GM21825 (cell line): ENCODE measurements at regions not wholly inside any gene's neighbourhood (a gene's known extent, or its start where the extent isn't known, plus 50 kb on each side); places are given as distances from the start of the nearest gene placed in this dataset.

ENCODE experiments used
- ATAC-seq: cut with Tn5 transposase; IDR thresholded peaks from one replicate; pipeline ENCODE4 v1.9.1; 2021; ENCODE audit warnings: mild to moderate bottlenecking, moderate library complexity; ENCODE audit not compliant: unreplicated experiment

DNA sequence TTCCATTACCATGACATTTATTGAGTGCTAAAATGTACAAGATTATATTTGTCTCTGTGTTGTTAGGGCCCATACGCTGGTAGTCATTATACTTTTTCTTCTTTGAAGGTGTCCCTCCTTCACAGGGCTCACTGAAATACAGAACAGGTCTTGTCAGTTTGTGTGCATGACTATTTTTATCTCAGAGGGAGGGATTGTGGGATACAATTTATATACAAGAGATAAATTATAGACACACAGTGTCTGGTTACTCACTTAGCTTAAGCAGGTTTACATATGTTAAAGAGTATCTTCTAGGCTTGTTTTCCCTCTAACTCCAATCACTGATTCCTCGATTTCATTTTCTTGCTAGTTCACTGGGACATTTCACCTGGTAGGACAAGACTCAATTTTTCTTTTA is 143.3 kb upstream of the GUCY1A1 start:
- no peak for ATAC-seq

DNA sequence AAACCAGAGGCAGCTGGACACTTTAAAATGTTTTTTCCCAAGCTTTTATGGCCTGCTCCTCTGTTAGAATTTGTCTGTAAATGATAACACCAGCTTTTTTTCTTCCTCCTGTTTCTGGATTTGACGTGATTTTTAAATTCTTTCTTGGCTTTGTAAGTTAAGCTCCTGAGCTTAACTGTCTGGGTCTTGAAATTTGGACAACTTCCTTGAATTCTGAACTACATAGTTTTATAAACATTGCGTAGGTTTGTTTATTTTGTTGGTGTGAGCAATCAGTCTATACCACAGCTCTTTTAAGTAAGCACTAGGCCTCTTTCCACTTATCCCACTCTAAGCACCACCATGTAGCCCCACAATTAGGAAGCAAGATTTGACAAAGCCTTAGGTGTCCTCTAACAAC is 144.4 kb upstream of the GUCY1A1 start:
- no peak for ATAC-seq

DNA sequence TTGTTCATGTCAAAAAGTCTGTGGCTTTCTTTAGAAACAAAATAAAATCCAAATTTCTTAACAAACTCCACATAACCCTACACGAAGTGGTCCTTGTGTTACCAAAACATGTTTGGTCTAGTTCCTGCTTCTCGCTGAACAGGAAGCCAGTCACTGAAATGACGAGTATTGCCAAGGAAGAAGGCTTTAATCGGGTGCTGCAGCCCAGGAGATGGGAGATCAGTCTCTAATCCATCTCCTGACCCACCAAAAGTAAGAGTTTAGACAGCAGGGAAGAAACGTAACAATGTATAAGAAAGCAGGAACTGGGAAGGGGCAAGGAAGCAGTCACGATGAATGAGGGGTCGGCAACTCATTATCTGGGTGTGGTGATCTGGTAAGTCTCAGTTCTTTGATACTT is 144.6 kb upstream of the MAP9 start:
- ATAC-seq: no peak

DNA sequence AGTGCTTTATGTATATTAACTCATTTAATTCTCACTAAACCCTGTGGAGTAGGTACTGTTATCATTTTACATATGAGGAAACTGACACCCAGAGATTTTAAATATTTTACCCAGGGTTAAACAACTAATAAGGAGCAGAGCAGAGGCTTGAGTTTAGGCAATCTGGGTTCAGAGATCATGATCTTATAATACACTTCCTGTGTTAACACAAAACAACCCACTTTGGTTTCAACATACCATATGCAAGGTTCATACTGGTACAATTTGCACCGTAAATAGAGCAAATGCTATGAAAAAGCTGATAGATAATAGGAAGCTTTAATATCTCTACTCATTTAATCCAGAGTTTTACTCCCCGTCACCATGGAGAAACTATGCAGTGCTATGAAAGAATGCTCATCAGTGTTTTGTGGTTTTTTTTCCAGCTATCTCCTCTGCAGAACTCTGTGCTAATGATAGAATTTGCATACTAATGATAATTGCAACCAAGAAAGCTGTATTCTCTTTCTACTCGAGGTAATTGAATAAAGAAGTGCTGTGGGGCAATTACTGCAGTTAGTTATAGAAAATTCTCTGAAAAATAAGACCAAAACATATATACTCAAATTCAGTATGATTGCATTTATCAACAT is 138.8 kb upstream of the MAP9 start:
- no peak for ATAC-seq

- ATAC-seq: no peak
These were observed 137.9 kb upstream of the MAP9 start for GRCh38 chr4:155514628-155515027.

GRCh38 chr4:155512817-155513216 is 136.1 kb upstream of the MAP9 start:
- ATAC-seq: no peak

DNA sequence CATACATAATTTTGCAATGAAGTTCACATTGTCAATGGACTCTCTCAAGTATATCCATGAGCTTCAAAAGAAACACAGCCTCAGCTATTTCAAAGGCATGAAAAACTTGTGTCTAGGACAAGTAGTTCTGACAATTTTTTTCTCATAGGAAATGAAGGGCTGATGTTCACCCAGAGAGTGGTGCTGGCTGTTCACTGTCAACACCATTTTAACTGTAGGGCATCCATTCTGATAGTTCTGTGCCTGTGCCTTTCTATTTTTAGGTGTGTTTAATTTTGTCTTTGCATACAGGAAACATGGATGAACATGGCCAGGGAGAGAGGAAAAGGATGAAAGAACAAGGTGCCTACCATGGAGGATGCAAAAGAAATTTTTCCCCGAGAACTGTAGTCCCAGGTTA is 135.3 kb upstream of the MAP9 start:
- ATAC-seq: no peak

DNA sequence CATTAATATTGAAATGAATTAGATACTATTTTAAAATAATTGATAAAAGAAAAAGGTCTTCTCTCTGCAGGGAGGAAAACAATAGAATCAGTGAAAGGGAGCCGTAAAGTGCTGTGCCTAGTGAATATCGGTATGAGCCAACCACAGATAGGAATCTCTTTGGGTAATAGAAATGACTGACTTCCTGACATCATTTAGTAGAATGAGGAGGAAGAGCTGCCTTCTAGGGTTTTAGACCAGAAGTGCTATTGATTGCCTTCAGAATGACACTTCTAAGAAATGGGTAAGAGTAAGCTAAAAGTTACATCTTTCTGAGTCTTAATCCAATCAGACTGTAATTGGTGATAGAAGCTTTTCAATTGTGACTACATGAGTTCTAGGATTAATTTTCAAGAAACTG is 134.0 kb upstream of the MAP9 start:
- ATAC-seq: no peak

DNA sequence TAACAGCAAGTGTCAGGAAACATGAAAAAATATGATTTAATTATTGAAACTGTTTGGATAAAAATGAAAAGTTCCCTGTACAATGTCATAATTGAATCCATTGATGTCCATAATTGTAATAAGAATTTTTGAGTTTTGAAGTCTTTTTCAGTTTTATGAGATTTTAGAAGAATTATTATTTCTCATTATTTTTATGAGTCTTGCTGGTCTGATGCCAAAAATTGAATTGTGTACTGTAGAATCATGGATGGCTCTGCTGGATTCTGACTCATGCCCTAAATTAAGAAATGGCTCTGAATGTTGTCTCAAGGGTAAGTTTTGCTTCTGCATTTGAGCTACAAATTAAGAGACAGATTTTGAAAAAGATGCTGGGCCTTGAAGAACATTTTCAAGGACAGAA is 132.8 kb upstream of the MAP9 start:
- ATAC-seq: no peak

DNA sequence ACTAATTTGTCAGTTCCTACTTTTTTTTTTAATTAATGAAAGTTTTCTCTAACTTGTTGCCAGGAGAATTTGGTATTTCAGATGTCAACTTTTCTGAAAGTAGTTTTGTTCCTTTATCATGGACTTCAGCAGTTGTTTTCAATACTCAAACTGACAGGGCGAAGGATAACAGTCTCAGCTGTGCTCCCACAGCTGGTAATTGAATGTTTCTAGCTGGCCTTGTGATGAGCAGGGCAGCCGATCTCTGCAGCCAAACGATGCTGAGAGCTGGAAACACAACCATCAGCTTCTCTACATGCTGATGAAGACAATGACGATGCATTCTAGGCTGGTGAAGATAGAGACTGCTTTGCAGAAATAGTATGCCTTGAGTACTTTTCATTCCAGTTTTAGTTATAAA is 130.0 kb upstream of the MAP9 start:
- no peak for ATAC-seq

GRCh38 chr4:155505321-155505720 is 128.6 kb upstream of the MAP9 start:
- ATAC-seq: no peak

GRCh38 chr4:155497306-155497705 is 120.5 kb upstream of the MAP9 start:
- ATAC-seq: no peak

DNA sequence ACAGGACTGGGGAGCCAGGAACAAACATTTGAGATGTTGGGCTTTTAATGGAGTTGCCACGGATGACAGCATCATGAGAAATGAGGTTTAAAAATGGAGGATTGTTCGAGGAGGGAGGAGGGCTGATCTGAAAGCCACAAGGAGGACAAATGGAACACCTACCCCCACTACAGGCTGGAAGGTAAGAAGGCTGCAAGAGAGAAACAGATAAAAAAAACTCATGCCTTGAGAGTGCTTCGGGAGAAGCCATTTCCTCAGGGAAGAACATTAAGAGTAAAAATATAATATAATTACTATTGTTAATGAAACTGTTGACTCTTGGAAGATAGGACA is 119.5 kb upstream of the MAP9 start:
- ATAC-seq: no peak

DNA sequence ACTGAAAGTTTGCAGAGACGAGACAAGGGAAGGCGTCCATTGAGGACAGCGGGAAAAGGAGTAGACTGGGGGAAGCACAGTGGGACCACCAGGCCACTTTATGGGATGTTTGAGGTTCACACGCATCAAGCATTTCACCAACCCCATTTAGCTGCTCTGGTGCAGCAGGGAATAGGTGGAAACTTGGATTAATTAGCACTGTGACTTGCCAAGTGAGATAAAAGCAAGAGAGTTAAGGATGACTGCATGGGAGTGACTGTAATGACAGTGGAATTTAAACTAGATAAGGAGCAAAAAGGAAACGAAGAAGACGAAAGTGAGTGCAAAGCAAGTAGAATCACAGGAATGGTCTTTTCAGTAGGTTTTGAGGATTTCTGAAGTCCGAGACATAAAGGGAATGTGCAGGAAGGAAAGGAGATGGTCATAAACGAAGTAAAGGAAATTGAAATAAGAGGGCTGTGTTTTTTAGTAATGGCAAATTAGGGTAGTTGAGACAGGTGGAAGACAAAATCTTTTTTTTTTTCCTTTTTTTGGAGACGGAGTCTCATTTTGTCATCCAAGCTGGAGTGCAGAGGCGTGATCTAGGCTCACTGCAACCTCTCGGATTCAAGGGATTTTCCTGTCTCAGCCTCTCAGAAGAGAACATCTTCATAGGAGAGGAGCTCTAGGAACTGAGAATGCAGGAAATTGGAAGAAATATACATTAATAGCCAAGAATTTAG is 119.0 kb upstream of the MAP9 start:
- no peak for ATAC-seq

DNA sequence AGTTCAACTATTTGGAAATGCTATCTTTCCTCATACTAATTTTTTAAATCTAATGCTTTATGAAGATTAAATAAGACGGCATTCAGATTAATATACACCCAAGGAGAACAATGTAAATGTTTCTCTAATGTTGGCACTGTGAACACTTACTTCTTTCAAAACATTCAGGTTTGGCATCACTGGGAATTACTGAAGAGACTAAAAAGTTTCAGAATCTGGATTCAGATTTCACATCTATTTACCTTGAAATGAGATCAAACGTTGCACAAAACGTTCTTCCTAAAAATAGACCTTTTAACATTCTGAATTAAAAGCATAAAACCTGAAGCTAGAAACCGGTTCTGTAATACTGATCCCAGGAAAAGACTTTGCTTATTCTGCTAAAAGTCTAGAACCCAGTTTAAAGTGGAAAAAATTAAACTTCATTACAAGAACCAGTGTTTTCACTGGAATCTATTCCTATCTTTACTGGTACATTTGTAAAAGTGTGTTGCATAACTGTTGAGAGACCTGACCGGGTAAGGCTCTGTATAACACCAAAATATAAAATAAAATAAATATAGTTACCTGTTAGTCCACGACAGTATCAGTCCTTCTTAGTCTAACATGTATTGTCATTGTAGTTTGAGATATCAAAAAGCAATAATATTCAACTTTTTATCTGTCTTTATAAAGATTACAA is 117.4 kb upstream of the MAP9 start:
- ATAC-seq: no peak

DNA sequence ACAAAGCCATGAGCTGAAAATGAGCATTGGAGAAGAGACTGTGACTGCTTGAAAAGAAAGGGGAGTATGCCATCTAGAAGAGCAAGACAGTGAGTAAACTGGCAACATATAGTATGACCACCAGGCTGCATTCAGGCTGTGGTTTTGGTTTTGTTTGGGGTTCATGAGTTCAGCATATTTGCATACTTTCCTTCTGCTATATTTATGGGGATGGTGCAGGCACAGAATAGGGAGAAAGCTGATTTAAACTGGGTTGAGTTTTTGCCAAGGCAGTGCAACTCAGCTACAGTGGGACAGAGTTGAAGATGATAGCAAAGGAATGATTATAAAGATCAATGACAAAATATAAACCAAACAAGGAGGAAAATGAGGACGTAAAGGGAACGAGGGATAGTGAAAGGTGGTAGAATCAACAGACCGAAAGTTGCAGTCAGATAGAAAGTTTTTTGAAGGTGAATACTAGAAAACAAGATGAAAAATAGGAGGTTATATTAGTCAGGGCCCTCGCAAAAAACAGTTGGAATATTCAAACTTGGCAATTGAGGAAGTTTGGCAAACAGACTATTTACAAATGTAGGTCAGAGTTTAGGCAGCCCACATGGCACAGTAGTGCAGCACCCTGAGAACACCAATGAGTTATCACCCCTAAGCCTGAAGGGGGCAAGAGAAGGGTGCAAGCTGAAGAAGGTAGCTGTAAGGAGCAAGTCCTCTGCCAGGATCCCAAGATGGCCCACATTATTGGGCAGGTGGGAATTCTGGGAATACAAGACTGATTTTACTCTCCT is 114.8 kb upstream of the MAP9 start:
- ATAC-seq: peak; percentile 97

GRCh38 chr4:155489271-155489670 is 112.5 kb upstream of the MAP9 start:
- no peak for ATAC-seq

DNA sequence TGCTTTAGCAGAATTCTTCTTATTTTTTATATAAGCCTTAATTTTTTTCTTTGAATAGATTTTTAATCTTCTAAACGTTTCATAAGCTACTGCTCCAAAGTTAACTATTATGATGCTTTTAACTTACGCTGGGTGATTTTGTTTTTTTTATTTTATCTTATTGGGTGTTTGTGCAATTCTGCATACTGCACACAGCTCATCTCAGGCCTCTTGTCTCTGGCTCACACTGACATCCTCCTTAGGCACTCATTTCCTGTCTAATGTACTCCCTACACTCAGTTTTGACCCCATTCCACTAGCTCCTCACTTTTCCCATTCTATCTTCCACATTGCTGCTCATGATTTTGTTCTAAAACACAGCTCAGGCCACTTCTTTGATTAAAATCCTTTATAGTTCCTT is 111.9 kb upstream of the MAP9 start:
- ATAC-seq: no peak

- ATAC-seq: no peak
These were observed 110.4 kb upstream of the MAP9 start for GRCh38 chr4:155487210-155487609.

DNA sequence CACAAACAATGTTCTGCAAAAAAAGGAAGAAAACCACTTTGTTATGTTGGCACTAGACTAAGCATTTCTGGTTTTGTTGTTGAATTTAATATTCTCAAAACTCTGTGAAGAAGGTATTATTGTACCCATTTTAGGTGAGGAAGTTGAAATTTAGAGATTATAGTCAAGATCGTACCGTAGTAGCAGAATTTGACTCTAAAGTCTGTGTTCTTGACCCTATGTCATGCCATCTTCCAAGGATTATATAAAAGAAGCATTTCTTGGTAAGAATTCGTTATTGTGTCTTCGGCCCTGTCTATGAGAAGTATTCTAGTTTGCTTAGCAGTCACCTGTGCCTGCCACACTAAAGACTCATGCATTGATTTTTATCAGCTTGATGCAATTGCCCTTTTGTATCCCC is 104.4 kb upstream of the MAP9 start:
- ATAC-seq: no peak

DNA sequence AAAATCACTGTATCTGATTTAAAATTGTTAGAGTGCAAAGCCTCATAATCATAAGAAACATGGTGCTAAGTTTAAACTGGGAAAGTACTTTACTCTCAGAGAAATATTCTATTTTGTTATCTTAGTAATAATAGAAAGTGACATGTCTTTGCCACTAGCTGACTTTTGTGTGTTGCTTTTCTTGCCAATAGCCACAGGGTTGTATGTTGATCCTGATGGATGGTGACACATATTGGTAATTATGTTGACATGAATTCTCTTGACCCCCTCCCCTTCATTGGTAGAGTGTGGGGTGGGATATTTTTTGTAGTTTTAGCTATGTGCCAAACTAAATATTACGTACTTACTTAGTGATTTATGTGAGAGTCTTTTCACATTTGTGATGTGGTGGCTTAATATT is 103.1 kb upstream of the MAP9 start:
- no peak for ATAC-seq

- ATAC-seq: no peak
These were observed 101.6 kb upstream of the MAP9 start for GRCh38 chr4:155478336-155478835.
